HEK293T (cell line): ENCODE measurements at regions not wholly inside any gene's neighbourhood (a gene's known extent, or its start where the extent isn't known, plus 50 kb on each side); places are given as distances from the start of the nearest gene placed in this dataset.

Source experiments
- CTCF ChIA-PET: fragments of 350-600 bp; formaldehyde crosslinking; extraction: SDS; loops from one replicate; lab custom pipeline; 2021; ENCODE audit warnings: antibody characterized with exemption, inconsistent platforms; lab: Yijun Ruan, JAX
- POLR2A ChIA-PET: fragments of 350-600 bp; formaldehyde crosslinking; extraction: SDS; loops from one replicate; lab custom pipeline; 2020; ENCODE audit warnings: antibody characterized with exemption, inconsistent platforms; lab: Yijun Ruan, JAX
- DNase-seq: peaks from one replicate; pipeline ENCODE4 v3.0.0; 2012; ENCODE audit warnings: mixed read lengths; ENCODE audit errors: extremely low spot score
- ARNT ChIP-seq: fragments of 450-650 bp; IDR thresholded peaks from 2 replicates; pipeline ENCODE4 v1.6.1; 2017; ENCODE audit warnings: mild to moderate bottlenecking
- BHLHE40 ChIP-seq: fragments of 450-650 bp; IDR thresholded peaks from 2 replicates; pipeline ENCODE4 v1.6.1; 2016; ENCODE audit warnings: mild to moderate bottlenecking, moderate library complexity, borderline replicate concordance
- CTBP1 ChIP-seq: fragments of 450-650 bp; IDR thresholded peaks from 2 replicates; pipeline ENCODE4 v1.6.1; 2016; ENCODE audit warnings: borderline replicate concordance
- ELF4 ChIP-seq: fragments of 450-650 bp; IDR thresholded peaks from 2 replicates; pipeline ENCODE4 v1.6.1; 2017; ENCODE audit warnings: antibody characterized with exemption
- FOXA1 ChIP-seq: fragments of 450-650 bp; IDR thresholded peaks from 2 replicates; pipeline ENCODE4 v1.6.1; 2016; ENCODE audit warnings: mild to moderate bottlenecking
- FOXK2 ChIP-seq: fragments of 450-650 bp; IDR thresholded peaks from 2 replicates; pipeline ENCODE4 v1.6.1; 2016; ENCODE audit warnings: mild to moderate bottlenecking
- FOXM1 ChIP-seq: fragments of 450-650 bp; IDR thresholded peaks from 2 replicates; pipeline ENCODE4 v1.6.1; 2017; ENCODE audit warnings: mild to moderate bottlenecking, borderline replicate concordance
- HDGF ChIP-seq: fragments of 450-650 bp; IDR thresholded peaks from 2 replicates; pipeline ENCODE4 v1.6.1; 2017; ENCODE audit warnings: antibody characterized with exemption, borderline replicate concordance
- L3MBTL2 ChIP-seq: fragments of 450-650 bp; conservative IDR thresholded peaks from 2 replicates; pipeline ENCODE4 v1.6.1; 2016; ENCODE audit warnings: mild to moderate bottlenecking
- LEF1 ChIP-seq: fragments of 450-650 bp; IDR thresholded peaks from 2 replicates; pipeline ENCODE4 v1.6.1; 2017; ENCODE audit warnings: mild to moderate bottlenecking, borderline replicate concordance
- NFRKB ChIP-seq: fragments of 450-650 bp; IDR thresholded peaks from 2 replicates; pipeline ENCODE4 v1.6.1; 2016; ENCODE audit warnings: mild to moderate bottlenecking, moderate library complexity
- PKNOX1 ChIP-seq: fragments of 450-650 bp; IDR thresholded peaks from 2 replicates; pipeline ENCODE4 v1.6.1; 2016
- SP1 ChIP-seq: fragments of 450-650 bp; IDR thresholded peaks from 2 replicates; pipeline ENCODE4 v1.6.1; 2017
- SUZ12 ChIP-seq: fragments of 450-650 bp; IDR thresholded peaks from 2 replicates; pipeline ENCODE4 v1.6.1; 2016; ENCODE audit warnings: mild to moderate bottlenecking
- TARDBP ChIP-seq: fragments of 450-650 bp; IDR thresholded peaks from 2 replicates; pipeline ENCODE4 v1.6.1; 2016
- ZNF384 ChIP-seq: fragments of 450-650 bp; IDR thresholded peaks from 2 replicates; pipeline ENCODE4 v1.6.1; 2016

GRCh38 chr1:10888291-10888690, 91.8 kb upstream of the CASZ1 start:
- no peak for TF ChIP-seq SUZ12
- no peak for TF ChIP-seq NFRKB
- no peak for TF ChIP-seq ARNT
- TF ChIP-seq FOXM1 = no peak
- no peak for TF ChIP-seq TARDBP
- TF ChIP-seq FOXA1 = no peak
- no peak for TF ChIP-seq PKNOX1
- TF ChIP-seq ZNF384 = no peak
- TF ChIP-seq BHLHE40 = no peak
- no peak for TF ChIP-seq FOXK2
- TF ChIP-seq L3MBTL2 = no peak
- no peak for TF ChIP-seq HDGF
- no peak for TF ChIP-seq LEF1
- ChIA-PET POLR2A (no interaction called here), CTCF (no interaction called here)
- no peak for DNase-seq

- CTCF ChIA-PET = no interaction called here
- DNase-seq = no peak
- TF ChIP-seq SUZ12 (no peak), HDGF (no peak), FOXA1 (no peak), LEF1 (no peak)
- POLR2A ChIA-PET = no interaction called here
These were observed 92.6 kb upstream of the CASZ1 start for GRCh38 chr1:10888791-10889649.

GRCh38 chr1:10889650-10890353, 93.4 kb upstream of the CASZ1 start:
- DNase-seq = no peak
- ChIA-PET CTCF (no interaction called here), POLR2A (interaction anchor here (0.6 kb wide), 1 partner anchor 438 kb away, joined by 4 read pairs; no protein-coding TSS in a partner anchor)
- TF ChIP-seq L3MBTL2 (no peak), CTBP1 (no peak), BHLHE40 (no peak), NFRKB (no peak), ARNT (no peak), HDGF (no peak), SUZ12 (no peak), ELF4 (no peak), FOXM1 (no peak), SP1 (no peak), FOXA1 (no peak), ZNF384 (no peak), PKNOX1 (no peak), FOXK2 (no peak), TARDBP (no peak), LEF1 (no peak)

GRCh38 chr1:10890491-10891071, 94.1 kb upstream of the CASZ1 start:
- no peak for DNase-seq
- POLR2A ChIA-PET = interaction anchor here (0.6 kb wide), 1 partner anchor 439 kb away, joined by 4 read pairs; no protein-coding TSS in a partner anchor
- CTCF ChIA-PET = no interaction called here
- no peak for TF ChIP-seq FOXA1
- TF ChIP-seq TARDBP = no peak
- no peak for TF ChIP-seq ARNT
- TF ChIP-seq HDGF = no peak
- TF ChIP-seq LEF1 = no peak
- no peak for TF ChIP-seq BHLHE40
- TF ChIP-seq SP1 = no peak
- TF ChIP-seq FOXM1 = no peak
- no peak for TF ChIP-seq CTBP1
- no peak for TF ChIP-seq SUZ12
- no peak for TF ChIP-seq ZNF384
- TF ChIP-seq ELF4 = no peak
- TF ChIP-seq FOXK2 = no peak
- no peak for TF ChIP-seq L3MBTL2
- TF ChIP-seq NFRKB = no peak
- TF ChIP-seq PKNOX1 = no peak

- POLR2A ChIA-PET = no interaction called here
- CTCF ChIA-PET = interaction anchor here (0.8 kb wide), 1 partner anchor 19 kb away, joined by 3 read pairs; no protein-coding TSS in a partner anchor
- no peak for DNase-seq
- TF ChIP-seq FOXM1 = no peak
- no peak for TF ChIP-seq L3MBTL2
- TF ChIP-seq SP1 = no peak
- TF ChIP-seq TARDBP = no peak
- no peak for TF ChIP-seq BHLHE40
- TF ChIP-seq ARNT = no peak
- no peak for TF ChIP-seq LEF1
- TF ChIP-seq PKNOX1 = no peak
- no peak for TF ChIP-seq ELF4
- no peak for TF ChIP-seq NFRKB
- TF ChIP-seq SUZ12 = no peak
- no peak for TF ChIP-seq FOXA1
These were observed 94.6 kb upstream of the CASZ1 start for GRCh38 chr1:10891091-10891490.
